GM23338 (cell line): ENCODE measurements at regions not wholly inside any gene's neighbourhood (a gene's known extent, or its start where the extent isn't known, plus 50 kb on each side); places are given as distances from the start of the nearest gene placed in this dataset.

Experiments
- EZH2phosphoT487 ChIP-seq: fragments of 200-600 bp; sonication (generic); IDR thresholded peaks from one replicate; pipeline ENCODE4 v1.8.1; 2018; ENCODE audit warnings: antibody characterized with exemption; ENCODE audit not compliant: unreplicated experiment
- POLR2AphosphoS5 ChIP-seq: IDR thresholded peaks from 2 replicates; pipeline ENCODE4 v1.6.1; 2016; ENCODE audit warnings: antibody characterized with exemption, low read depth
- TF ChIP-seq, protein P1 (sequence below), 2 experiments: fragments of 200-600 bp in 1 of 2; sonication (generic) in 1 of 2; conservative IDR thresholded peaks; 2 replicates each; pipeline versions ENCODE4 v1.5.1 to v1.6.1; 2016 to 2017; ENCODE audit warnings: antibody characterized with exemption in 2 of 2, low read depth in 2 of 2, mild to moderate bottlenecking in 2 of 2, moderate library complexity in 1 of 2
- TF ChIP-seq, protein P2 (sequence below): IDR thresholded peaks from one replicate; pipeline ENCODE4 v1.6.1; 2018; ENCODE audit warnings: antibody characterized with exemption; ENCODE audit not compliant: unreplicated experiment

DNA sequence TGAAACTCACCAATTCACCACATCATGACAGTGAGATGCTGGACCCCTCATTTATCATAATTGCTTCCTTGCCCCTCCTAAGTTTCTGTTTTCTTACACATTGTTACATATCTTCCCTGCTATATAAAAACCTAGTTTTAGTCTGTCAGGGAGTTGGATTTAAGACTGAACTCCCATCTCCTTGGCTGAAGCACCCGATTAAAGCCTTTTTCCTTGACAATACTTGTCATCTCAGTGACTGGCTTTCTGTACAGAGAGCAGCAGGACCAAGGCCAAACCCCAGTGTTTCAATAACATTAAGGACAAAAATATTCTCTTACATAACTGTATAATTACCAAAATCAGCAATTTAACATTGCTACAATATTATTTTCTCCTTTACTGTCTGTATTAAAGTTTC lies 928.4 kb downstream of the TMTC2 start:
- TF ChIP-seq, protein P1, sequence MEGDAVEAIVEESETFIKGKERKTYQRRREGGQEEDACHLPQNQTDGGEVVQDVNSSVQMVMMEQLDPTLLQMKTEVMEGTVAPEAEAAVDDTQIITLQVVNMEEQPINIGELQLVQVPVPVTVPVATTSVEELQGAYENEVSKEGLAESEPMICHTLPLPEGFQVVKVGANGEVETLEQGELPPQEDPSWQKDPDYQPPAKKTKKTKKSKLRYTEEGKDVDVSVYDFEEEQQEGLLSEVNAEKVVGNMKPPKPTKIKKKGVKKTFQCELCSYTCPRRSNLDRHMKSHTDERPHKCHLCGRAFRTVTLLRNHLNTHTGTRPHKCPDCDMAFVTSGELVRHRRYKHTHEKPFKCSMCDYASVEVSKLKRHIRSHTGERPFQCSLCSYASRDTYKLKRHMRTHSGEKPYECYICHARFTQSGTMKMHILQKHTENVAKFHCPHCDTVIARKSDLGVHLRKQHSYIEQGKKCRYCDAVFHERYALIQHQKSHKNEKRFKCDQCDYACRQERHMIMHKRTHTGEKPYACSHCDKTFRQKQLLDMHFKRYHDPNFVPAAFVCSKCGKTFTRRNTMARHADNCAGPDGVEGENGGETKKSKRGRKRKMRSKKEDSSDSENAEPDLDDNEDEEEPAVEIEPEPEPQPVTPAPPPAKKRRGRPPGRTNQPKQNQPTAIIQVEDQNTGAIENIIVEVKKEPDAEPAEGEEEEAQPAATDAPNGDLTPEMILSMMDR (conservative IDR thresholded peaks at IDR 0.05; ENCODE audit: low read depth in 2 of 2), result no peak
- TF ChIP-seq POLR2AphosphoS5, result no peak
- no peak for TF ChIP-seq EZH2phosphoT487
- TF ChIP-seq, protein P2, sequence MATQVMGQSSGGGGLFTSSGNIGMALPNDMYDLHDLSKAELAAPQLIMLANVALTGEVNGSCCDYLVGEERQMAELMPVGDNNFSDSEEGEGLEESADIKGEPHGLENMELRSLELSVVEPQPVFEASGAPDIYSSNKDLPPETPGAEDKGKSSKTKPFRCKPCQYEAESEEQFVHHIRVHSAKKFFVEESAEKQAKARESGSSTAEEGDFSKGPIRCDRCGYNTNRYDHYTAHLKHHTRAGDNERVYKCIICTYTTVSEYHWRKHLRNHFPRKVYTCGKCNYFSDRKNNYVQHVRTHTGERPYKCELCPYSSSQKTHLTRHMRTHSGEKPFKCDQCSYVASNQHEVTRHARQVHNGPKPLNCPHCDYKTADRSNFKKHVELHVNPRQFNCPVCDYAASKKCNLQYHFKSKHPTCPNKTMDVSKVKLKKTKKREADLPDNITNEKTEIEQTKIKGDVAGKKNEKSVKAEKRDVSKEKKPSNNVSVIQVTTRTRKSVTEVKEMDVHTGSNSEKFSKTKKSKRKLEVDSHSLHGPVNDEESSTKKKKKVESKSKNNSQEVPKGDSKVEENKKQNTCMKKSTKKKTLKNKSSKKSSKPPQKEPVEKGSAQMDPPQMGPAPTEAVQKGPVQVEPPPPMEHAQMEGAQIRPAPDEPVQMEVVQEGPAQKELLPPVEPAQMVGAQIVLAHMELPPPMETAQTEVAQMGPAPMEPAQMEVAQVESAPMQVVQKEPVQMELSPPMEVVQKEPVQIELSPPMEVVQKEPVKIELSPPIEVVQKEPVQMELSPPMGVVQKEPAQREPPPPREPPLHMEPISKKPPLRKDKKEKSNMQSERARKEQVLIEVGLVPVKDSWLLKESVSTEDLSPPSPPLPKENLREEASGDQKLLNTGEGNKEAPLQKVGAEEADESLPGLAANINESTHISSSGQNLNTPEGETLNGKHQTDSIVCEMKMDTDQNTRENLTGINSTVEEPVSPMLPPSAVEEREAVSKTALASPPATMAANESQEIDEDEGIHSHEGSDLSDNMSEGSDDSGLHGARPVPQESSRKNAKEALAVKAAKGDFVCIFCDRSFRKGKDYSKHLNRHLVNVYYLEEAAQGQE, result no peak
